CD14-positive monocyte (primary cell): ENCODE measurements at regions not wholly inside any gene's neighbourhood (a gene's known extent, or its start where the extent isn't known, plus 50 kb on each side); places are given as distances from the start of the nearest gene placed in this dataset.

Experiments used
- DNase-seq, 3 donors: peaks; one replicate each; pipeline ENCODE4 v3.0.0-alpha.2; 2011 to 2022
- H2AFZ ChIP-seq: 2 replicates; pipeline ENCODE4 v1.6.0; 2012; ENCODE audit warnings: mild to moderate bottlenecking, low read depth, low read length, inconsistent platforms; ENCODE audit not compliant: insufficient read depth, poor library complexity, severe bottlenecking
- H3K27ac ChIP-seq, 2 donors: 1 replicate in 1 of 2; 2 replicates in 1 of 2; pipeline ENCODE4 v1.5.1; 2012 to 2013; ENCODE audit warnings: low read length in 2 of 2, control low read depth in 1 of 2, inconsistent platforms in 1 of 2, low read depth in 1 of 2, mild to moderate bottlenecking in 1 of 2
- H3K27me3 ChIP-seq, 2 donors: one replicate each; pipeline versions ENCODE4 v1.6.0 to v1.6.1; 2011 to 2013; ENCODE audit warnings: low read length in 2 of 2; ENCODE audit not compliant: control insufficient read depth in 2 of 2, insufficient read depth in 2 of 2
- H3K36me3 ChIP-seq, 2 donors: replicated peaks in 1 of 2; 1 replicate in 1 of 2; 2 replicates in 1 of 2; pipeline versions ENCODE4 v1.5.1 to v1.6.1; 2012 to 2013; ENCODE audit warnings: low read length in 2 of 2, control low read depth in 1 of 2, inconsistent platforms in 1 of 2, mild to moderate bottlenecking in 1 of 2; ENCODE audit not compliant: insufficient read depth in 2 of 2, control insufficient read depth in 1 of 2
- H3K4me1 ChIP-seq, 2 donors: 1 replicate in 1 of 2; 2 replicates in 1 of 2; pipeline versions ENCODE4 v1.5.1 to v1.6.1; 2012 to 2013; ENCODE audit warnings: low read length in 2 of 2, control low read depth in 1 of 2, inconsistent platforms in 1 of 2, mild to moderate bottlenecking in 1 of 2, moderate library complexity in 1 of 2; ENCODE audit not compliant: insufficient read depth in 2 of 2, control insufficient read depth in 1 of 2
- H3K4me2 ChIP-seq: replicated peaks from 2 replicates; pipeline ENCODE3; 2012; ENCODE audit warnings: low read length, moderate library complexity, mild to moderate bottlenecking; ENCODE audit not compliant: poor library complexity, severe bottlenecking; ENCODE audit errors: extremely low read depth
- H3K4me3 ChIP-seq, 3 experiments: fragments of 200-600 bp in 1 of 3; sonication (generic) in 1 of 3; replicated peaks in 1 of 3; 1 replicate in 2 of 3; 2 replicates in 1 of 3; pipeline ENCODE4 v1.5.1; 2011 to 2013; ENCODE audit warnings: low read length in 3 of 3, mild to moderate bottlenecking in 3 of 3, control low read depth in 2 of 3, low read depth in 2 of 3, inconsistent platforms in 1 of 3, moderate library complexity in 1 of 3
- H3K79me2 ChIP-seq: 2 replicates; pipeline ENCODE4 v1.6.0; 2012; ENCODE audit warnings: mild to moderate bottlenecking, control low read depth, inconsistent platforms, low read length, moderate library complexity; ENCODE audit not compliant: insufficient read depth
- H3K9ac ChIP-seq: 2 replicates; pipeline ENCODE4 v1.6.0; 2017; ENCODE audit warnings: low read length, mild to moderate bottlenecking; ENCODE audit not compliant: insufficient read depth, poor library complexity, severe bottlenecking
- H3K9me3 ChIP-seq, 2 donors: replicated peaks in 1 of 2; 1 replicate in 1 of 2; 2 replicates in 1 of 2; pipeline versions ENCODE4 v1.5.1 to v1.6.1; 2012 to 2013; ENCODE audit warnings: low read length in 2 of 2, control low read depth in 1 of 2; ENCODE audit not compliant: control insufficient read depth in 1 of 2, insufficient read depth in 1 of 2
- H4K20me1 ChIP-seq: 2 replicates; pipeline ENCODE4 v1.6.0; 2012; ENCODE audit warnings: mild to moderate bottlenecking, low read length, control low read depth, moderate library complexity; ENCODE audit not compliant: insufficient read depth
- H3K27ac Mint-ChIP-seq, 7 donors: one replicate each; pipeline ENCODE4 v1.8.0; 2020; ENCODE audit warnings: mild to moderate bottlenecking in 7 of 7, mixed read lengths in 7 of 7, moderate library complexity in 6 of 7, inconsistent platforms in 2 of 7
- H3K27me3 Mint-ChIP-seq, 3 donors: one replicate each; pipeline ENCODE4 v1.8.0; 2021 to 2022; ENCODE audit warnings: low read depth in 3 of 3, mild to moderate bottlenecking in 3 of 3, mixed read lengths in 3 of 3, moderate library complexity in 3 of 3, inconsistent platforms in 1 of 3
- H3K36me3 Mint-ChIP-seq, 2 donors: one replicate each; pipeline ENCODE4 v1.8.0; 2020; ENCODE audit warnings: mixed read lengths in 2 of 2, inconsistent platforms in 1 of 2, mild to moderate bottlenecking in 1 of 2
- H3K4me1 Mint-ChIP-seq: one replicate; pipeline ENCODE4 v1.8.0; 2020; ENCODE audit warnings: mild to moderate bottlenecking, mixed read lengths
- H3K4me3 Mint-ChIP-seq, 2 donors: one replicate each; pipeline ENCODE4 v1.8.0; 2020; ENCODE audit warnings: mild to moderate bottlenecking in 2 of 2, mixed read lengths in 2 of 2, moderate library complexity in 1 of 2
- H3K9me3 Mint-ChIP-seq, 7 donors: one replicate each; pipeline ENCODE4 v1.8.0; 2020 to 2022; ENCODE audit warnings: mixed read lengths in 7 of 7, mild to moderate bottlenecking in 6 of 7, moderate library complexity in 6 of 7, inconsistent platforms in 2 of 7
- CTCF ChIP-seq: fragments of 200-600 bp; IDR thresholded peaks from one replicate; pipeline ENCODE4 v1.8.0; 2022; ENCODE audit warnings: antibody characterized with exemption, mild to moderate bottlenecking
- WGBS: methylation state at CpG from one replicate; pipeline ENCODE4 v1.1.5; 2013; ENCODE audit warnings: missing lambda C conversion rate; ENCODE audit not compliant: insufficient coverage; 5-methylcytosine and 5-hydroxymethylcytosine counted together
- intact Hi-C, 2 donors: fragments of 100-400 bp; cut with micrococcal nuclease; formaldehyde crosslinking; loops; one replicate each; pipeline versions ENCODE4 v1.15.0 to v1.15.1; 2023

DNA sequence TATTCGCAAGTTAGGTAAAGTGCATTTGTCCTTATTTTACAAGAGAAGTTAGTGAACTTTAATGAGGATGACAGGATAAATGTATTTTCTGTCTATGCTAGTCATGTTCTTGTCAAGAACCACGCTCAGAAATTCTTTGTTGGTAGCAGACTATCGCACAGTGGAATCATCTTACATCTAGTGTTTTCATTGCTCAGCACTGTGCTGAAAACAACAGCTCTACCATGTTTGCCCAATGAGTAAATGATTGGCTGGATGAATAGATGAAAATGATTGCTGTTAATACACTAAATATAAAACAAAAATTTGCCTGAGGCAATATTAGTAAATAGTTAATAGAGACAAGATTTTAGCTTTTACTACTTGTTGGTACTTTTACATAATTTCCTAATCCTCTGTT lies 265.3 kb upstream of the GOLIM4 start:
- no peaks in the 10 kb centered on the region for H3K4me1 ChIP-seq
- H3K4me3 ChIP-seq, result no peak overlapping the region
- no peaks in the 10 kb centered on the region for H3K27me3 Mint-ChIP-seq
- H3K27ac Mint-ChIP-seq, result no peak overlapping the region
- H3K4me2 ChIP-seq, result no peak overlapping the region
- H3K79me2 ChIP-seq, result no peaks in the 10 kb centered on the region
- H3K9me3 Mint-ChIP-seq, result no peaks in the 10 kb centered on the region
- DNase-seq, result no peak
- H3K4me3 Mint-ChIP-seq, result no peak overlapping the region
- no peaks in the 10 kb centered on the region for H3K36me3 Mint-ChIP-seq
- H3K27me3 ChIP-seq, result no peaks in the 10 kb centered on the region
- no peak overlapping the region for H3K9ac ChIP-seq
- no peaks in the 10 kb centered on the region for H3K36me3 ChIP-seq
- H2AFZ ChIP-seq, result no peak overlapping the region
- intact Hi-C loops, result no loop called here
- H4K20me1 ChIP-seq, result no peaks in the 10 kb centered on the region
- WGBS, result no CpG with 5 or more reads among the region's 3 CpGs
- no peaks in the 10 kb centered on the region for H3K9me3 ChIP-seq
- H3K27ac ChIP-seq, result no peak overlapping the region
- H3K4me1 Mint-ChIP-seq, result no peaks in the 10 kb centered on the region
- TF ChIP-seq CTCF, result no peak

- H3K9ac ChIP-seq, result no peak overlapping the region
- DNase-seq, result no peak
- no peaks in the 10 kb centered on the region for H3K4me1 Mint-ChIP-seq
- H4K20me1 ChIP-seq, result no peaks in the 10 kb centered on the region
- no peaks in the 10 kb centered on the region for H3K36me3 Mint-ChIP-seq
- TF ChIP-seq CTCF, result no peak
- intact Hi-C loops, result no loop called here
- H3K4me3 Mint-ChIP-seq, result no peak overlapping the region
- no peak overlapping the region for H3K27ac ChIP-seq
- peaks cover 0 to 1% (median 0%) of the 10 kb centered on the region in 7 donors for H3K9me3 Mint-ChIP-seq
- H3K79me2 ChIP-seq, result no peaks in the 10 kb centered on the region
- H3K9me3 ChIP-seq, result no peaks in the 10 kb centered on the region
- no peak overlapping the region for H3K27ac Mint-ChIP-seq
- H3K27me3 ChIP-seq, result no peaks in the 10 kb centered on the region
- no peak overlapping the region for H3K4me2 ChIP-seq
- no peaks in the 10 kb centered on the region for H3K4me1 ChIP-seq
- H3K4me3 ChIP-seq, result no peak overlapping the region
- WGBS, result no CpG with 5 or more reads among the region's 9 CpGs
- H3K27me3 Mint-ChIP-seq, result no peaks in the 10 kb centered on the region
- H2AFZ ChIP-seq, result no peak overlapping the region
- H3K36me3 ChIP-seq, result no peaks in the 10 kb centered on the region
Measured at GRCh38 chr3:168342946-168343850, 247.5 kb upstream of the GOLIM4 start.
